Fibroblast of lung (primary cell): ENCODE measurements at regions not wholly inside any gene's neighbourhood (a gene's known extent, or its start where the extent isn't known, plus 50 kb on each side); places are given as distances from the start of the nearest gene placed in this dataset.

Experiments used
- DNase-seq, 2 donors: peaks; one replicate each; pipeline versions ENCODE4 v3.0.0 to v3.0.0-alpha.2; 2010; ENCODE audit warnings: low read depth in 2 of 2
- H2AFZ ChIP-seq: 2 replicates; pipeline ENCODE4 v1.5.1; 2012; ENCODE audit warnings: low read length, control low read depth, inconsistent platforms
- H3K27ac ChIP-seq: 2 replicates; pipeline ENCODE4 v1.5.1; 2011; ENCODE audit warnings: low read length, control low read depth; ENCODE audit not compliant: insufficient read depth
- H3K27me3 ChIP-seq: 2 replicates; pipeline ENCODE4 v1.5.1; 2011; ENCODE audit warnings: mild to moderate bottlenecking, low read length; ENCODE audit not compliant: control insufficient read depth, insufficient read depth
- H3K36me3 ChIP-seq: 2 replicates; pipeline ENCODE4 v1.5.1; 2011; ENCODE audit warnings: low read length; ENCODE audit not compliant: control insufficient read depth, insufficient read depth
- H3K4me1 ChIP-seq: 2 replicates; pipeline ENCODE4 v1.5.1; 2011; ENCODE audit warnings: low read length; ENCODE audit not compliant: control insufficient read depth, insufficient read depth; ENCODE audit errors: extremely low read depth
- H3K4me2 ChIP-seq: 2 replicates; pipeline ENCODE4 v1.5.1; 2011; ENCODE audit warnings: low read length, control low read depth; ENCODE audit not compliant: insufficient read depth; ENCODE audit errors: extremely low read depth
- H3K4me3 ChIP-seq, 4 experiments: fragments of 200-600 bp in 1 of 4; sonication (generic) in 1 of 4; replicated peaks in 1 of 4; 2 replicates each; pipeline ENCODE4 v1.5.1; 2011 to 2016; ENCODE audit warnings: low read length in 4 of 4, low read depth in 3 of 4, mild to moderate bottlenecking in 3 of 4, control low read depth in 2 of 4, inconsistent platforms in 1 of 4, mixed read lengths in 1 of 4; ENCODE audit not compliant: insufficient read depth in 1 of 4; ENCODE audit errors: control extremely low read depth in 1 of 4
- H3K79me2 ChIP-seq: 2 replicates; pipeline ENCODE4 v1.5.1; 2012; ENCODE audit warnings: mild to moderate bottlenecking, low read length, inconsistent platforms; ENCODE audit not compliant: control insufficient read depth, insufficient read depth
- H3K9ac ChIP-seq: 2 replicates; pipeline ENCODE4 v1.5.1; 2011; ENCODE audit warnings: mild to moderate bottlenecking, low read length, control low read depth; ENCODE audit not compliant: insufficient read depth
- H3K9me3 ChIP-seq: 2 replicates; pipeline ENCODE4 v1.5.1; 2012; ENCODE audit warnings: low read depth, low read length; ENCODE audit not compliant: control insufficient read depth, insufficient read depth
- H4K20me1 ChIP-seq: 2 replicates; pipeline ENCODE4 v1.5.1; 2011; ENCODE audit warnings: low read length; ENCODE audit not compliant: control insufficient read depth, insufficient read depth; ENCODE audit errors: extremely low read depth
- EZH2 ChIP-seq: IDR thresholded peaks from 2 replicates; pipeline ENCODE4 v1.5.1; 2012; ENCODE audit warnings: low read length, control low read depth, mild to moderate bottlenecking; ENCODE audit errors: missing control alignments
- TF ChIP-seq, protein P1 (sequence below), 2 donors: IDR thresholded peaks in 1 of 2; conservative IDR thresholded peaks in 1 of 2; 1 replicate in 1 of 2; 2 replicates in 1 of 2; pipeline ENCODE4 v1.5.1; 2011 to 2012; ENCODE audit warnings: low read length in 2 of 2, control low read depth in 1 of 2, inconsistent platforms in 1 of 2, low read depth in 1 of 2, mild to moderate bottlenecking in 1 of 2

DNA sequence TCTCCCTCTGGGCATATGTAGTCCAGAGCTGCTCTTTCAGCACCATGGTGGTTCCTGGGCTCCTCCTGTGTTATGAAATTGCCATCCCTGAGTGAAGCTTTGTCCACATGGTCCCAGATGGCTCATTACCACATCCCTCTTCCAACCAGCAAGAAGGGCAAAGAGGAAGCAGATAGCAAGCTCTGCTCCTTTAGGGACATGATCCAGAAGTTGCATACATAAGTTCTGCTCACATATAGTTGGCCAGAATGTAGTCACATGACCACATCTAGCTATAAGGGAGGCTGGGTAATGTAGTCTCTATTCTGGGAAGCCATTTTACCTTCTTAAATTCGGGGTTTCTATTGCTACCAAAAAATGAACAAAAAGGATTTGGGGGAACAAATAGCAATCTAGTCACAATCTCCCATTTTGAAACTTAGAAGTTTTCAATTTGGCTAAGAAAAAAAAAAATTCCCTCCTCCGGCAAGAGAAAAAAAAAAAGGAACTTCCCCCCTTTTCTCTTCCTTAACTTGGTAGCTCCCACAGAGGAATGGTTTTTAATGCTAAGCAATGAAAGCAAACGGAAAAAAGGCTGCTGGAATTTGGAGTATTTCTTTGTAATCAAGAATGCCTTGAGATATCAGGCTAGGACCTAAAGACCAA is 88.2 kb upstream of the USP9X start:
- H3K27me3 ChIP-seq: no peaks in the 10 kb centered on the region
- TF ChIP-seq EZH2: no peak
- TF ChIP-seq, protein P1, sequence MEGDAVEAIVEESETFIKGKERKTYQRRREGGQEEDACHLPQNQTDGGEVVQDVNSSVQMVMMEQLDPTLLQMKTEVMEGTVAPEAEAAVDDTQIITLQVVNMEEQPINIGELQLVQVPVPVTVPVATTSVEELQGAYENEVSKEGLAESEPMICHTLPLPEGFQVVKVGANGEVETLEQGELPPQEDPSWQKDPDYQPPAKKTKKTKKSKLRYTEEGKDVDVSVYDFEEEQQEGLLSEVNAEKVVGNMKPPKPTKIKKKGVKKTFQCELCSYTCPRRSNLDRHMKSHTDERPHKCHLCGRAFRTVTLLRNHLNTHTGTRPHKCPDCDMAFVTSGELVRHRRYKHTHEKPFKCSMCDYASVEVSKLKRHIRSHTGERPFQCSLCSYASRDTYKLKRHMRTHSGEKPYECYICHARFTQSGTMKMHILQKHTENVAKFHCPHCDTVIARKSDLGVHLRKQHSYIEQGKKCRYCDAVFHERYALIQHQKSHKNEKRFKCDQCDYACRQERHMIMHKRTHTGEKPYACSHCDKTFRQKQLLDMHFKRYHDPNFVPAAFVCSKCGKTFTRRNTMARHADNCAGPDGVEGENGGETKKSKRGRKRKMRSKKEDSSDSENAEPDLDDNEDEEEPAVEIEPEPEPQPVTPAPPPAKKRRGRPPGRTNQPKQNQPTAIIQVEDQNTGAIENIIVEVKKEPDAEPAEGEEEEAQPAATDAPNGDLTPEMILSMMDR (conservative IDR thresholded peaks at IDR 0.05 in 1 of 2, IDR thresholded peaks at IDR 0.05 in 1 of 2; ENCODE audit: low read depth in 1 of 2, low read length in 2 of 2): no peak
- peak overlapping the region in 2 of 4 experiments; percentile 21 for H3K4me3 ChIP-seq
- H3K4me1 ChIP-seq: no peaks in the 10 kb centered on the region
- H3K36me3 ChIP-seq: no peaks in the 10 kb centered on the region
- DNase-seq: peak; percentile 85
- no peaks in the 10 kb centered on the region for H4K20me1 ChIP-seq
- H3K9ac ChIP-seq: no peak overlapping the region
- no peaks in the 10 kb centered on the region for H3K9me3 ChIP-seq
- H3K79me2 ChIP-seq: no peaks in the 10 kb centered on the region
- H3K27ac ChIP-seq: no peak overlapping the region
- peak overlapping the region; percentile 72 for H2AFZ ChIP-seq
- peak overlapping the region; percentile 44 for H3K4me2 ChIP-seq

DNA sequence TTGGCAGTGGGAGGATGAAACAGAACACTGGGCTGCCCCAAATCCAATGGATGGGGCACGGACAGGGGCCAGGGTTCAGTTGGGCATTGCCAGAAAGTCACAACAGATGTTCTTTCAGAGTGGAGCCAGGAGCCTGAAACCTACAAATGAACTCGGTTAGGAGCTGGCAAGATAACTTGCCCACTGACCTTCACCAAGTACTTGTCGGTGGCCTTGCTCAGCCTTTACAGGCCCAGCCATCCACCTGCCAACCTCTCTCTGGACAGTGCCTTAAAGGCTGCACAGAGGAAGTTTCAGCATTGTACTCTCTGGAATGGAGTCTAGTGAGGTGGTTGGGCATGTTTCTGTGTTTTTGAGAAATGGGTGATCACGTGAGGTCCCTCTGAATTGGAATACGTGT is 87.1 kb upstream of the USP9X start:
- no peak overlapping the region for H2AFZ ChIP-seq
- no peaks in the 10 kb centered on the region for H3K36me3 ChIP-seq
- no peaks in the 10 kb centered on the region for H3K79me2 ChIP-seq
- H4K20me1 ChIP-seq: no peaks in the 10 kb centered on the region
- H3K4me1 ChIP-seq: no peaks in the 10 kb centered on the region
- no peak overlapping the region for H3K9ac ChIP-seq
- no peak overlapping the region for H3K4me2 ChIP-seq
- H3K9me3 ChIP-seq: no peaks in the 10 kb centered on the region
- no peak overlapping the region for H3K4me3 ChIP-seq
- H3K27me3 ChIP-seq: no peaks in the 10 kb centered on the region
- no peak for DNase-seq
- no peak for TF ChIP-seq EZH2
- TF ChIP-seq, protein P1 (conservative IDR thresholded peaks at IDR 0.05 in 1 of 2, IDR thresholded peaks at IDR 0.05 in 1 of 2; ENCODE audit: low read depth in 1 of 2, low read length in 2 of 2): no peak
- no peak overlapping the region for H3K27ac ChIP-seq

DNA sequence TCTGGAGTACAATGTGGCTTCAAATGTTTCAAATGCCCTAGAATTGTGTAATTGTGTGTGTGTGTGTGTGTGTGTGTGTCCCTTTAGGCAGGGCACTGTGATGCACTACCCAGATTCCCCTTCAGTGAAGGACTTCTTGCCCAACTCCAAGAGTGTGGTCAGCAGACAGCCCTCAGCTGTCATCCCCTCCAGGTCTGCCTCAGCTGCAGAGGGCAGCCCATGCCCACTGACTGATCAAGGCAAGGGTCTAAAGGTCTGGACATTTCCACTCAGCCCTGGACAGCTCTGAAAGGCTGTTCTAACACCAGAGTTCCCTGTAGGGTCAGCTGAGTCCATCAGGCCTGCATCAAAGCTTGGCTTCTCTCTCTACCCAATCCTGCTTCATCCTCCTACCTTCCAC is 83.9 kb upstream of the USP9X start:
- no peaks in the 10 kb centered on the region for H3K36me3 ChIP-seq
- no peaks in the 10 kb centered on the region for H3K79me2 ChIP-seq
- H3K4me2 ChIP-seq: no peak overlapping the region
- no peaks in the 10 kb centered on the region for H4K20me1 ChIP-seq
- TF ChIP-seq EZH2: no peak
- TF ChIP-seq, protein P1 (conservative IDR thresholded peaks at IDR 0.05 in 1 of 2, IDR thresholded peaks at IDR 0.05 in 1 of 2; ENCODE audit: low read depth in 1 of 2, low read length in 2 of 2): no peak
- H3K9ac ChIP-seq: no peak overlapping the region
- no peaks in the 10 kb centered on the region for H3K9me3 ChIP-seq
- no peak for DNase-seq
- H3K27me3 ChIP-seq: no peaks in the 10 kb centered on the region
- no peak overlapping the region for H3K4me3 ChIP-seq
- H3K4me1 ChIP-seq: no peaks in the 10 kb centered on the region
- no peak overlapping the region for H3K27ac ChIP-seq
- no peak overlapping the region for H2AFZ ChIP-seq
